Endothelial cell of umbilical vein (primary cell): ENCODE measurements at regions not wholly inside any gene's neighbourhood (a gene's known extent, or its start where the extent isn't known, plus 50 kb on each side); places are given as distances from the start of the nearest gene placed in this dataset.

ENCODE experiments used
- BruUV-seq: library from RNA; stranded (reverse); fragments of 400-500 nt; replicated peaks from 2 replicates; lab custom pipeline; 2021; lab: Mats Ljungman, UMichigan
- CTCF ChIA-PET: fragments of 300-600, 350-600 bp; sonication (Branson Sonifier 250); formaldehyde crosslinking; loops from one replicate; lab custom pipeline; 2021; ENCODE audit warnings: antibody characterized with exemption, inconsistent platforms; lab: Charles Lee
- POLR2A ChIA-PET: fragments of 300-600, 350-600 bp; sonication (Branson Sonifier 250); formaldehyde crosslinking; loops from one replicate; lab custom pipeline; 2021; ENCODE audit warnings: antibody characterized with exemption, inconsistent platforms; lab: Charles Lee
- DNase-seq: peaks from one replicate; pipeline ENCODE4 v3.0.0-alpha.2; 2011; ENCODE audit warnings: low read depth, low spot score
- FAIRE-seq: peaks from 2 replicates; lab custom pipeline; 2011; peaks lifted over from hg19 to GRCh38; lab: Jason Lieb, UNC
- H2AFZ ChIP-seq: 2 replicates; pipeline ENCODE4 v1.6.0; 2012; ENCODE audit warnings: low read depth, low read length, control low read depth, inconsistent platforms
- H3K27ac ChIP-seq: 2 replicates; pipeline ENCODE4 v1.5.1; 2011; ENCODE audit warnings: low read depth, mild to moderate bottlenecking, control low read depth, low read length, moderate library complexity; ENCODE audit not compliant: insufficient read depth
- H3K27me3 ChIP-seq, 2 experiments: 2 replicates each; pipeline versions ENCODE4 v1.6.0 to v1.6.1; 2011; ENCODE audit warnings: low read length in 2 of 2, mixed read lengths in 1 of 2; ENCODE audit not compliant: control insufficient read depth in 2 of 2, insufficient read depth in 2 of 2
- H3K36me3 ChIP-seq, 2 experiments: 2 replicates in 1 of 2; 3 replicates in 1 of 2; pipeline ENCODE4 v1.5.1; 2011; ENCODE audit warnings: low read length in 2 of 2, mild to moderate bottlenecking in 1 of 2, moderate library complexity in 1 of 2; ENCODE audit not compliant: control insufficient read depth in 2 of 2, insufficient read depth in 2 of 2; ENCODE audit errors: extremely low read depth in 1 of 2
- H3K4me1 ChIP-seq: 3 replicates; pipeline ENCODE4 v1.5.1; 2011; ENCODE audit warnings: mild to moderate bottlenecking, low read length; ENCODE audit not compliant: control insufficient read depth, insufficient read depth; ENCODE audit errors: extremely low read depth
- H3K4me2 ChIP-seq: 2 replicates; pipeline ENCODE4 v1.6.1; 2011; ENCODE audit warnings: low read length, control low read depth, mixed read lengths; ENCODE audit not compliant: insufficient read depth
- H3K4me3 ChIP-seq, 3 experiments: fragments of 200-600 bp in 1 of 3; sonication (generic), shearing (Covaris generic) in 1 of 3; replicated peaks in 1 of 3; 2 replicates each; pipeline ENCODE4 v1.5.1; 2011 to 2016; ENCODE audit warnings: control low read depth in 3 of 3, low read length in 3 of 3, mild to moderate bottlenecking in 2 of 3, inconsistent platforms in 1 of 3, low read depth in 1 of 3, moderate library complexity in 1 of 3; ENCODE audit not compliant: insufficient read depth in 1 of 3
- H3K79me2 ChIP-seq: 2 replicates; pipeline ENCODE4 v1.6.0; 2012; ENCODE audit warnings: low read length, inconsistent platforms; ENCODE audit not compliant: control insufficient read depth, insufficient read depth
- H3K9ac ChIP-seq: replicated peaks from 2 replicates; pipeline ENCODE3; 2011; ENCODE audit warnings: low read length, control low read depth; ENCODE audit not compliant: insufficient read depth; ENCODE audit errors: extremely low read depth
- H3K9me1 ChIP-seq: replicated peaks from 3 replicates; pipeline ENCODE4 v1.6.0; 2011; ENCODE audit warnings: mild to moderate bottlenecking, low read length; ENCODE audit not compliant: control insufficient read depth, insufficient read depth; ENCODE audit errors: extremely low read depth
- H3K9me3 ChIP-seq: replicated peaks from 2 replicates; pipeline ENCODE4 v1.5.1; 2012; ENCODE audit warnings: low read length, inconsistent platforms; ENCODE audit not compliant: control insufficient read depth, insufficient read depth
- H4K20me1 ChIP-seq: replicated peaks from 2 replicates; pipeline ENCODE3; 2011; ENCODE audit warnings: mild to moderate bottlenecking, low read length; ENCODE audit not compliant: control insufficient read depth, insufficient read depth; ENCODE audit errors: extremely low read depth
- EZH2 ChIP-seq: IDR thresholded peaks from 2 replicates; pipeline ENCODE4 v1.6.1; 2012; ENCODE audit warnings: borderline replicate concordance, low read depth, mild to moderate bottlenecking, moderate library complexity, low read length, inconsistent platforms; ENCODE audit not compliant: severe bottlenecking
- FOS ChIP-seq: IDR thresholded peaks from 2 replicates; pipeline ENCODE4 v1.6.1; 2011; ENCODE audit warnings: mild to moderate bottlenecking, low read length, moderate library complexity, borderline replicate concordance; ENCODE audit not compliant: insufficient read depth
- GATA2 ChIP-seq: IDR thresholded peaks from 2 replicates; pipeline ENCODE4 v1.7.0; 2011; ENCODE audit warnings: low read depth, mild to moderate bottlenecking, moderate library complexity, mixed read lengths, low read length; ENCODE audit not compliant: insufficient read length, insufficient read depth
- JUN ChIP-seq: IDR thresholded peaks from 2 replicates; pipeline ENCODE4 v1.6.1; 2011; ENCODE audit warnings: borderline replicate concordance, low read depth; ENCODE audit not compliant: insufficient read length, insufficient read depth
- MAX ChIP-seq: IDR thresholded peaks from 2 replicates; pipeline ENCODE4 v1.6.1; 2011; ENCODE audit not compliant: insufficient read depth, insufficient read length
- MYC ChIP-seq: IDR thresholded peaks from one replicate; pipeline ENCODE4 v1.6.1; 2011; ENCODE audit warnings: mild to moderate bottlenecking, low read depth, low read length
- POLR2AphosphoS5 ChIP-seq: IDR thresholded peaks from 2 replicates; pipeline ENCODE4 v1.6.1; 2012; ENCODE audit warnings: low read depth, mild to moderate bottlenecking, control low read depth, low read length, moderate library complexity; ENCODE audit not compliant: insufficient read depth
- dilution Hi-C: fragments of 300-500 bp; cut with MboI; formaldehyde crosslinking; loops from one replicate; pipeline ENCODE4 v1.15.0; 2019; ENCODE audit warnings: low sequenced_read_pairs; ENCODE audit not compliant: extremely low pct_ligation_motif_present
- intact Hi-C: fragments of 100-400 bp; cut with micrococcal nuclease; formaldehyde crosslinking; loops from one replicate; pipeline ENCODE4 v1.10.0; 2022

- Histone ChIP-seq H3K4me3 (no peak overlapping the region), H3K4me1 (no peaks in the 10 kb centered on the region), H3K9me1 (no peaks in the 10 kb centered on the region), H3K79me2 (no peaks in the 10 kb centered on the region), H3K4me2 (no peak overlapping the region), H3K9me3 (no peaks in the 10 kb centered on the region), H4K20me1 (no peaks in the 10 kb centered on the region), H3K9ac (no peak overlapping the region), H3K27me3 (no peaks in the 10 kb centered on the region), H3K27ac (no peak overlapping the region), H2AFZ (no peak overlapping the region), H3K36me3 (no peaks in the 10 kb centered on the region)
- no peak for DNase-seq
- POLR2A ChIA-PET: no interaction called here
- TF ChIP-seq MAX (no peak), GATA2 (no peak), POLR2AphosphoS5 (no peak), FOS (no peak), EZH2 (no peak), MYC (no peak), JUN (no peak)
- CTCF ChIA-PET: no interaction called here
- no peak for FAIRE-seq
- BruUV-seq: no TSS peak
- dilution Hi-C loops: no loop called here
- intact Hi-C loops: no loop called here
Measured at GRCh38 chr17:36749493-36749892, 148.1 kb downstream of the MRM1 start.

DNA sequence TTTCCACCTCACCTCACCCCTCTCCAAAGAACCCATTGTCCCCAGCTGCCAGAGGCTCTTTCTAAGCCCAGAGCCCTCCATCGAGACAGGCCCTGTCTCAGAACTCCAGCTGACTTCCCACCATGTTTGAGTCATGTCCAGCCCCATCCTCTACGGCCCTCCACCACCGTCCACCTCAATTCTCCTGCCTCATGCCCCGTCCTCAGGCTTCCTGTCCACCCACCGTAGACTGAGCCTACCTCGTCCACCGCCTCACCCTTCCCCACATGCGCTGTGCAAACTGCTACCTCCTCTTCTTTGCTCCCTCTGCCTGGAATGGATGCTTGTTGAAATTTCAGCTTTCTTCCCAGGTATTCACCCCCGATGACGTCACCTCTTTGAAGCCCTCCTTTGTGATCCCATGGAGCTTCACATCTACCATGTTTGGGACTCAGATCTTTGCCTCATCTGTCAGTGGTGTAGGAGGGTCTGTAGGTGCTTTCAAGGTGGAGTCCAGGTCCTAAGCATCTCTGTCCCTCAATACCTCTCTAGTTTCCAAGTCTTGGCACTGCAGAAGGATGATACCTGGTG, 149.0 kb downstream of the MRM1 start:
- DNase-seq (no peak), FAIRE-seq (no peak)
- Histone ChIP-seq H2AFZ (no peak overlapping the region), H3K9me3 (no peaks in the 10 kb centered on the region), H3K4me2 (no peak overlapping the region), H3K4me1 (no peaks in the 10 kb centered on the region), H3K27ac (no peak overlapping the region), H3K36me3 (no peaks in the 10 kb centered on the region), H3K9ac (no peak overlapping the region), H4K20me1 (no peaks in the 10 kb centered on the region), H3K79me2 (no peaks in the 10 kb centered on the region), H3K9me1 (no peaks in the 10 kb centered on the region), H3K4me3 (no peak overlapping the region), H3K27me3 (no peaks in the 10 kb centered on the region)
- POLR2A ChIA-PET: no interaction called here
- intact Hi-C loops (no loop called here), dilution Hi-C loops (no loop called here)
- no TSS peak for BruUV-seq
- TF ChIP-seq JUN (no peak), FOS (no peak)
- CTCF ChIA-PET: no interaction called here
